ENCODE measurements at regions not wholly inside any gene's neighbourhood (a gene's known extent, or its start where the extent isn't known, plus 50 kb on each side); places are given as distances from the start of the nearest gene placed in this dataset.

GRCh38 chr1:104082221-104082620 lies 332.5 kb downstream of the AMY1C start:
- no peak for TF ChIP-seq TAF1 (IDR thresholded peaks at IDR 0.05; ENCODE audit: borderline replicate concordance, insufficient read depth, low read length)
- TF ChIP-seq POLR2AphosphoS5 (IDR thresholded peaks at IDR 0.05; ENCODE audit: low read depth, low read length): no peak
- TF ChIP-seq, protein P1, sequence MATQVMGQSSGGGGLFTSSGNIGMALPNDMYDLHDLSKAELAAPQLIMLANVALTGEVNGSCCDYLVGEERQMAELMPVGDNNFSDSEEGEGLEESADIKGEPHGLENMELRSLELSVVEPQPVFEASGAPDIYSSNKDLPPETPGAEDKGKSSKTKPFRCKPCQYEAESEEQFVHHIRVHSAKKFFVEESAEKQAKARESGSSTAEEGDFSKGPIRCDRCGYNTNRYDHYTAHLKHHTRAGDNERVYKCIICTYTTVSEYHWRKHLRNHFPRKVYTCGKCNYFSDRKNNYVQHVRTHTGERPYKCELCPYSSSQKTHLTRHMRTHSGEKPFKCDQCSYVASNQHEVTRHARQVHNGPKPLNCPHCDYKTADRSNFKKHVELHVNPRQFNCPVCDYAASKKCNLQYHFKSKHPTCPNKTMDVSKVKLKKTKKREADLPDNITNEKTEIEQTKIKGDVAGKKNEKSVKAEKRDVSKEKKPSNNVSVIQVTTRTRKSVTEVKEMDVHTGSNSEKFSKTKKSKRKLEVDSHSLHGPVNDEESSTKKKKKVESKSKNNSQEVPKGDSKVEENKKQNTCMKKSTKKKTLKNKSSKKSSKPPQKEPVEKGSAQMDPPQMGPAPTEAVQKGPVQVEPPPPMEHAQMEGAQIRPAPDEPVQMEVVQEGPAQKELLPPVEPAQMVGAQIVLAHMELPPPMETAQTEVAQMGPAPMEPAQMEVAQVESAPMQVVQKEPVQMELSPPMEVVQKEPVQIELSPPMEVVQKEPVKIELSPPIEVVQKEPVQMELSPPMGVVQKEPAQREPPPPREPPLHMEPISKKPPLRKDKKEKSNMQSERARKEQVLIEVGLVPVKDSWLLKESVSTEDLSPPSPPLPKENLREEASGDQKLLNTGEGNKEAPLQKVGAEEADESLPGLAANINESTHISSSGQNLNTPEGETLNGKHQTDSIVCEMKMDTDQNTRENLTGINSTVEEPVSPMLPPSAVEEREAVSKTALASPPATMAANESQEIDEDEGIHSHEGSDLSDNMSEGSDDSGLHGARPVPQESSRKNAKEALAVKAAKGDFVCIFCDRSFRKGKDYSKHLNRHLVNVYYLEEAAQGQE (IDR thresholded peaks at IDR 0.05; ENCODE audit: insufficient read depth in 1 of 2, low read depth in 2 of 2, low read length in 2 of 2): no peak
